Activated T-cell treated with anti-CD3 and anti-CD28 coated beads, Interleukin-2, amount 50 U/mL, for 24 hours (primary cell): ENCODE measurements at regions not wholly inside any gene's neighbourhood (a gene's known extent, or its start where the extent isn't known, plus 50 kb on each side); places are given as distances from the start of the nearest gene placed in this dataset.

Source experiments
- DNase-seq: peaks from one replicate; pipeline ENCODE4 v3.0.0-alpha.2; 2020
- H3K27ac Mint-ChIP-seq: 2 replicates; pipeline ENCODE4 v1.8.0; 2020; ENCODE audit warnings: mild to moderate bottlenecking, mixed read lengths
- H3K27me3 Mint-ChIP-seq: 2 replicates; pipeline ENCODE4 v1.8.0; 2020; ENCODE audit warnings: mixed read lengths
- H3K36me3 Mint-ChIP-seq: 2 replicates; pipeline ENCODE4 v1.8.0; 2020; ENCODE audit warnings: low read depth, mixed read lengths
- H3K4me1 Mint-ChIP-seq: 2 replicates; pipeline ENCODE4 v1.8.0; 2020; ENCODE audit warnings: low read depth, mixed read lengths
- H3K4me3 Mint-ChIP-seq: 2 replicates; pipeline ENCODE4 v1.8.0; 2020; ENCODE audit warnings: mild to moderate bottlenecking, moderate library complexity, mixed read lengths
- H3K9me3 Mint-ChIP-seq: 2 replicates; pipeline ENCODE4 v1.8.0; 2020; ENCODE audit warnings: mixed read lengths

DNA sequence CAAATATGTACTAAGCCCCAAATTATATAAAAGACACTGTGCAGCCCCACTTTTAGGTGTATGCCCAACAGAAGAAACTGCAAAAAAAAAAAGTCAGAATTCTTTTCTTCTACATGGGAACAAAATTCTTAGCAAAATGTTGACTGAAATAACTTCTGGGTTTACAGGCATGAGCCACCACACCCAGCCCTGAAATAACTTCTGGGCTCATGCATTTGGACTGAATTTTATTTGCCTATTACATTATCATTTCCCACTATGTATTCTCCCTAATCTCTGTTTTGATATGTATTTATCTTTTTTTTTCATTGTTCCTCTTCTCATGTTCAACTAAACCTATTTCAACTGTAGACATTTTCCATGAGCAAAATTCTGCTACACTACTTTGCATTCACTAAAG lies 169.2 kb downstream of the GRIN2B start:
- DNase-seq = no peak
- Mint-ChIP-seq H3K27me3 (peaks cover 3% of the 10 kb centered on the region), H3K27ac (no peak overlapping the region), H3K9me3 (no peaks in the 10 kb centered on the region), H3K4me3 (no peak overlapping the region), H3K36me3 (no peaks in the 10 kb centered on the region), H3K4me1 (no peaks in the 10 kb centered on the region)

DNA sequence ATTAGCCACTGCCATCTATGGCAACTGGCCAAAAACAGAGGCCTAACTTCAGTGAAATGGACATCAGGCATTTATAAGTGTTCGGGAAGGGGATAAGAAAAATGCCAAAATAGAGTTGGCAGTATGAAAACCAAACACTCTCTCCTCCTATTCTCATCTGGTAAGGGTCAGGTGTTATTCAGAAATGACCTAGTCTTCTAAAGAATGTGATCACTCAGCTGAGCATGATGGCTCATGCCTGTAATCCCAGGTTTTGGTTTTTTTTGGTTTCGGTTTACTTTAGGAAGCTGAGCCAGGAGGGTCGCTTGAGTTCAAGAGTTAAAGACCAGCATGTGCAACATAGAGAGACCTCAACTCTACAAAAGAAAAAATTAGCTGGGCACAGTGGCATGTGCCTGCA lies 170.3 kb downstream of the GRIN2B start:
- no peaks in the 10 kb centered on the region for H3K9me3 Mint-ChIP-seq
- DNase-seq = no peak
- H3K27me3 Mint-ChIP-seq = peaks cover 4% of the 10 kb centered on the region
- no peak overlapping the region for H3K4me3 Mint-ChIP-seq
- no peaks in the 10 kb centered on the region for H3K36me3 Mint-ChIP-seq
- H3K4me1 Mint-ChIP-seq = no peaks in the 10 kb centered on the region
- H3K27ac Mint-ChIP-seq = no peak overlapping the region

DNA sequence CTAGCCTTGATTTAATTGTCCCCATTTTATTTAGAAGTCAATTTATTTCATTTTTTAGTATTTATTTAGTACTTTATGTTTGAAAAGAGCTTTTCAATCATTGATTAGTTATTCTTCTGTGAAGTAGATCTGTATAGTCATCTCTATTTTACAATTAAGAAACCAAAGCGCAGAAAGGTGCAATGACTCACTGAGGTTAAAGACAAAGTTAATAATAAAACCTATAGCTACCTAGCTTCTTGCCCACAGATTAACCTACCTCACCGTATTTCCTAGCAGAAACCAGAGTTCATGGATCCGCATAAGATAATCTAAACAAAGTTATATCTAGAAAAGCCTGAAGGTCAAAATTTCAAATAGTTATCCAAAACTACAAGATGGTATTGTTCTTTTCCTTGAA lies 176.4 kb downstream of the GRIN2B start:
- H3K36me3 Mint-ChIP-seq = no peaks in the 10 kb centered on the region
- no peak overlapping the region for H3K27ac Mint-ChIP-seq
- H3K4me1 Mint-ChIP-seq = no peaks in the 10 kb centered on the region
- no peak for DNase-seq
- no peak overlapping the region for H3K4me3 Mint-ChIP-seq
- H3K9me3 Mint-ChIP-seq = no peaks in the 10 kb centered on the region
- H3K27me3 Mint-ChIP-seq = peaks cover 4% of the 10 kb centered on the region

DNA sequence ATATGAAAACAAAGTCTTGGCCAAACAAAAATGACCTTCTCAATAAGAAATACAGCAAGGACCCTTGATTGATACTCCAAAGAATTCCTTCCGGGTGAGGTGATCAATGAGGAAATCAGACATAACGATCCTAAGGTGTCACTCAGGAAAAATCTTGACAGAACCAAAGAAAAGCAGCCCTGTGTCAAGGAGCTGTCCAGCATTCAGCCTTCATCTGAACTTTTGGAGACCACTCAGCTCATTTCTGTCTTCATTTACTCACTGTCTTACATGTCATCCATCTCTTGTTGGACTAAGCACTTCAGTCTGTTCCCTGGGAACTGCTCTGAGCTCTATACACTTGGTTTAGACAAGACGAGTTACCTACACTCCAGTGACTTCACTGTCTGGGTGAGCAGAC lies 179.9 kb downstream of the GRIN2B start:
- no peak for DNase-seq
- no peak overlapping the region for H3K27ac Mint-ChIP-seq
- H3K4me3 Mint-ChIP-seq = no peak overlapping the region
- H3K9me3 Mint-ChIP-seq = no peaks in the 10 kb centered on the region
- no peaks in the 10 kb centered on the region for H3K4me1 Mint-ChIP-seq
- H3K27me3 Mint-ChIP-seq = no peaks in the 10 kb centered on the region
- no peaks in the 10 kb centered on the region for H3K36me3 Mint-ChIP-seq

DNA sequence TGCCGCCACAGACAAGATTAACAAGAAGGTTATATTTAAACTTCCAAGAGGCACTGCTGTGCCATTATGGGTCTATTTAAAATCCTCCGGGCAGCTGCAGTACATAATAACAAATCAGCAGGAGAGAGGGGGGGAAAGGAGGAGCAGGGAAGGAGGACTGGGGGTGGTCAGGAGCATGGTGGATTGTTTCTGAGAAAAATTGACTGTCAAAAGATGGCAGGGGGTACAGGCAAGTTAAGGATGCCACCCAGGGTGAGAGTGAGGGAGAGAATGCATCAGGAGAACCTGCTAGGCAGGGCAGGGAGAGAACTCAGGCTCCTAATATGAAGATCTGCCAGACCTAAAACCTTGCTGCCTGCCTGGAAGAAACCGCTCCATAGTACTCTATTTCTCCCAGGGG lies 181.8 kb downstream of the GRIN2B start:
- Mint-ChIP-seq H3K4me1 (no peaks in the 10 kb centered on the region), H3K27ac (no peak overlapping the region), H3K36me3 (no peaks in the 10 kb centered on the region), H3K27me3 (no peaks in the 10 kb centered on the region), H3K4me3 (no peak overlapping the region), H3K9me3 (peaks cover 5% of the 10 kb centered on the region)
- DNase-seq = no peak

DNA sequence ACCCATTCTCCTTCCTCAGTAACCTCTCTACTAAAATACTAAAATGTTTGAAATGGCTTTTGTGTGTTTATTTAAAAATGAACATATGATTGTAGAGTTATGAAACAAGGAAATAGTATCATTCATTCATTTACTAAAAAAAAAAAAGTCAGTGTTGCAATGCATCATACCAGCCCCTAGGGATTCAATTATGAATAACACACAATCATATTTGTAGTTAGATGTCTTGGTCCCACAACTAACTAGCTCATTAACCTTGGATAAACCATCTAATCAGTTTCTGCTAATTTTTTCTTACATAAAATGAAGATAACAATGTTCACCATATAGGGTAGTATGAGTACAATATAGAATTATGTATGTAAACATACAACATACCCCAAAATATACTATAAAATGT lies 183.2 kb downstream of the GRIN2B start:
- Mint-ChIP-seq H3K27ac (no peak overlapping the region), H3K9me3 (peaks cover 5% of the 10 kb centered on the region), H3K4me1 (no peaks in the 10 kb centered on the region), H3K36me3 (no peaks in the 10 kb centered on the region), H3K4me3 (no peak overlapping the region), H3K27me3 (no peaks in the 10 kb centered on the region)
- no peak for DNase-seq

DNA sequence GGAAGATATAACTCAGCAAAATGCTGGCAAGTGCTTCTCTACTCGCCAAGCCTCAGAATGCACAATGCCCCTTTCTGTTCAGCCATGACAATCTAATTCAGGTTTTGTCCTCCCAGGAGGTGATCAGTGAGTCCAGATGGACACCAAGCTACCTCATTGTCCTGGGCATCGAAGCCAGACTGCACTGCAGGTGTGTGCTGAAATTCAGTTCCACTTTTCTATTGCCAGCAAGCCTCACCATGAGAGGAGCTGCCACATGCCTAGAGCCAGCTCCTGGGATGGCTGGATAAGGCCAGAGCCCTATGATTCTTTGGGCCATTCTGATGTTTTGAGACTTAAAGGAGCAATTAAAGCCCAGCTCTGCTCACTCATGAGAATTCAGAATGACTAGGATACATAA lies 186.7 kb downstream of the GRIN2B start:
- H3K9me3 Mint-ChIP-seq = peaks cover 5% of the 10 kb centered on the region
- no peaks in the 10 kb centered on the region for H3K36me3 Mint-ChIP-seq

DNA sequence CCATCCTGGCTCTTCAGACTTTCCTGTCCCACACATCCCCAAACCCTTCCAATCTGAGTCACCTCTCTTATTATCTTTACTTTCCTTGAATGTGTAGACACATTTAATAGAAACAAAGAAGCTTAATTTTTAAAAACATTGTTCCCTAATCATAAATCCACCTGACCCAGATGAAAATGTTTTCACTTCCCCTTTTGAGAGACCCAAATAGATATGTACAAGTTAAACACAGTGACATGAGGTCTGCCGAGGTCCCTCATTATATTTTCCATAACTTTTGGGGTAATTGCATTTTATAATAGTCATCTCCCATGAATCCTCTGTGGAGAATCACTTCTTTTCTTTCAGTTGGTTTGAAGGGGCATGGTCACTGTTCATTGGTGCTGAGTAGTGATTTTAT lies 191.1 kb downstream of the GRIN2B start:
- peaks cover 4% of the 10 kb centered on the region for H3K9me3 Mint-ChIP-seq

More for the DNA sequence above, 186.7 kb downstream of the GRIN2B start:
- H3K27me3 Mint-ChIP-seq = peaks cover 3% of the 10 kb centered on the region
- H3K27ac Mint-ChIP-seq = no peak overlapping the region
- DNase-seq = no peak
- H3K4me3 Mint-ChIP-seq = no peak overlapping the region
- H3K4me1 Mint-ChIP-seq = no peaks in the 10 kb centered on the region

DNA sequence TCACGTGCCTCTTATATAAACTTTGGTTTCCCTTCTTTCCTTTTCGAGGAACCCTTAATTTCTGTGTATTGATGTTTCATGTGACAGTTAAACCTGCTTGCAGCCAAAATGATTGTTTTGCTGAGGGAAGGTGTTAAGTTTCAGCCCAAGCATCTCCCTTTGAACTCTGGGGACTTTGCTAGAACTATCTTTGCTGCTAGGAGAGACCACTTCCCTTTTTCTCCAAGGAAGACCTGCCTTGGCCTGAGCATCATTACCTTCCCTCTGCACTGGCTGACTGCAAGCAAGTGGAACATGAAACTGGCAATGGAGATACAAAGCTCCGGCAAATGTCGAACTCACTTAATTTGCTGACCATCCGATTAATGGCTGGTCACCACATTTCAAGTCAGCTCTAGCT lies 192.8 kb downstream of the GRIN2B start:
- no peak overlapping the region for H3K27ac Mint-ChIP-seq
- peaks cover 3% of the 10 kb centered on the region for H3K27me3 Mint-ChIP-seq
- H3K9me3 Mint-ChIP-seq = no peaks in the 10 kb centered on the region
- no peak for DNase-seq
- H3K36me3 Mint-ChIP-seq = no peaks in the 10 kb centered on the region
- H3K4me1 Mint-ChIP-seq = no peaks in the 10 kb centered on the region
- no peak overlapping the region for H3K4me3 Mint-ChIP-seq

More for the DNA sequence above, 191.1 kb downstream of the GRIN2B start:
- H3K27me3 Mint-ChIP-seq = peaks cover 3% of the 10 kb centered on the region
- H3K4me3 Mint-ChIP-seq = no peak overlapping the region
- no peak for DNase-seq
- H3K4me1 Mint-ChIP-seq = no peaks in the 10 kb centered on the region
- no peak overlapping the region for H3K27ac Mint-ChIP-seq
- no peaks in the 10 kb centered on the region for H3K36me3 Mint-ChIP-seq

DNA sequence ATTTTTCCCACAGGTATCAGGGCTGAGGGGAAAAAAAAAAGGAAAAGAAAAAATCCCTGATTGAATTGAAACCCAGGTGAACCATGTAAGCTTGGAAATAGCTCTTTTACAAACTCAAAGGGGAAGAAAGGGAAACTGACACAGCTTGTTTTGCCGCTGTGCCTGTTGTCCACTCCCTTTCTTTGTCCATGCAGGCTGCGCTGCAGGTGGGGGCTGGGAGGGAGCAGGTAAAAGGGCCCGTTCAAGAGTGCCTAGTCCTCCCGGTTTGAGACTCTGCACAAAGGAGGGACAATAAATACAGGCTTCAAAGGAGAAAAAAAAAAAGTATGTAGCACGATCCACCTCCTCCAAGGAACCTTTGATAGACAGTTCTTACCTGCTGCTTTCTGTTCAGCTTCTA lies 194.8 kb downstream of the GRIN2B start:
- H3K9me3 Mint-ChIP-seq = no peaks in the 10 kb centered on the region
- no peaks in the 10 kb centered on the region for H3K4me1 Mint-ChIP-seq
- H3K27ac Mint-ChIP-seq = no peak overlapping the region
- no peaks in the 10 kb centered on the region for H3K36me3 Mint-ChIP-seq
- H3K4me3 Mint-ChIP-seq = no peak overlapping the region
- no peak for DNase-seq
- H3K27me3 Mint-ChIP-seq = peaks cover 3% of the 10 kb centered on the region

DNA sequence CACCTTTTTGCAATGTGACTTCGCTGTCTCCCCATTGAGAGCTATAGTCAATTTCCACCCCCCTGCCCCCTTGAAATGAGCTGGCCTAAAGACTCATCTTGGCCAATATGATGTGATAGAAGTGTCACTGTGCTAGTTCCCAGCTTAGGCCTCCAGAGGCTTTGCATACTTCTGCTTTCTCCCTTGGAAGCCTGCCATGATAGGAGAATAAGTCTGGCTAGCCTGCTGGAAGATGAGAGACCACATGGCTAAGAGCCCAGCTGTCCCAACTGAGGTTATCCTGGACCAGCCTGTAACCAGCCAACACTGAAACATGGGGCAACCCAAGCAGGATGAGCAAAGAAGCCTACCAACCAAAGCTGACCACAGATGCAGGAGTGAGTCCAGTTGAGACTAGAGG lies 196.9 kb downstream of the GRIN2B start:
- no peak for DNase-seq
- Mint-ChIP-seq H3K27me3 (peaks cover 2% of the 10 kb centered on the region), H3K27ac (no peak overlapping the region), H3K36me3 (no peaks in the 10 kb centered on the region), H3K4me3 (no peak overlapping the region), H3K4me1 (no peaks in the 10 kb centered on the region), H3K9me3 (no peaks in the 10 kb centered on the region)

DNA sequence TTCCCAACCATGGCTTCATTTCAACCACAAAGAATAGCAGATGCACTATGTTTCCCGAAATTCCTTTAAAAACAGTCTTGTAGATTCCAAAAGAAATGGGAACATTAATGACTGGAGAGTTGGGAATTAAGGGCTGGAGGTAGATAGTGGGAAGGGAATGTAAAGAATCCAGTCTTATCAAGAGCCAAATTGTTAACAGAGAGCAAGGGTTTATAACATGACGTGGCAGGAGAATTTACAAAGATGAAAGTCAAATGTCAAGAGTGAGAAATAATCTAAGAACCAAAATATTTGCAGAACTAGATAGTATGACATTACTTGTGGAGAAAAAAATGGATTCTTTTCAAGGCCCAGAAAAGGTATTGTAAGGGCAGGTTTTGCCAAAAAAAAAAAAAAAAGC lies 200.9 kb downstream of the GRIN2B start:
- Mint-ChIP-seq H3K27me3 (peaks cover 2% of the 10 kb centered on the region), H3K4me1 (no peaks in the 10 kb centered on the region), H3K9me3 (no peaks in the 10 kb centered on the region), H3K27ac (no peak overlapping the region), H3K36me3 (no peaks in the 10 kb centered on the region), H3K4me3 (no peak overlapping the region)
- DNase-seq = no peak

DNA sequence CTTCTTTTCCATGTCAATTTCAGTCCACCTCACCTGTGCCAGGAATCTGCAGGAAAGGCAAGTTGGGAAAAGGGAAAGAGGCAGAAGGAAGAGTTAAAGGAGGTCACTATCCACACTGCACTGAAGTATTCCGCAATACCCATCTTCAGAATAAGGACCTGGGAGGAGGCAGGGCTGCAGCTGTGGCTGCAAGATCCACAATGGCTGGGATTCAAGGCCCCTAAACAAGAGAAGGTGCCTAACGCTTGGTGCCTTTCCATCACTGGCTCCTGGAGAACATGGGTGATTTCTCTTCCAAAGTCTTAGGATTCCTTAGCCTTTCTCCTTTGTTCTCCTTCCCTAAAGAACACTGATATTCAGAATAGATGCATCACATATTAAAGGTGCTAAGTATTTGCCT lies 204.0 kb downstream of the GRIN2B start:
- Mint-ChIP-seq H3K27ac (no peak overlapping the region), H3K4me1 (no peaks in the 10 kb centered on the region), H3K9me3 (no peaks in the 10 kb centered on the region), H3K4me3 (no peak overlapping the region), H3K27me3 (peaks cover 2% of the 10 kb centered on the region), H3K36me3 (no peaks in the 10 kb centered on the region)
- DNase-seq = no peak

DNA sequence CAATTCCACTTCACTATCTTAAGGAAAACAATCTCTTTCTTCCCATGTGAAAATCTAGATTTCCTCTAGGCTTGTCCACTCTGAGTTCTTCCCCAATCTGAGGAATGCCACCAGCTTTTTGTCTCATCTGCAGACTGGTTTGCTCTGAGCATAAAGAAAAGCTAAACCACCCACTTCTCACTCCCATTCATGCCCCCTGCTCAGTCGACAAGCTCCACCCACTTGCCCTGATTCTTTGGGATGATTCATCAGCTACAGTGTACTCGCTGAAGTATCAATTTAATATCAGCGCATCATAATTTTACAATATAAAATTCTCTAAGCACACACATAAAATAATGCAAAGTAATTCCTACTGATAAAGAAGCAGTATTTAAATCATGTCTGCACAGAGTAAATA lies 209.1 kb downstream of the GRIN2B start:
- H3K27ac Mint-ChIP-seq = no peak overlapping the region
- no peaks in the 10 kb centered on the region for H3K4me1 Mint-ChIP-seq
- H3K9me3 Mint-ChIP-seq = no peaks in the 10 kb centered on the region
- no peak overlapping the region for H3K4me3 Mint-ChIP-seq
- no peaks in the 10 kb centered on the region for H3K36me3 Mint-ChIP-seq
- no peak for DNase-seq
- peaks cover 2% of the 10 kb centered on the region for H3K27me3 Mint-ChIP-seq

DNA sequence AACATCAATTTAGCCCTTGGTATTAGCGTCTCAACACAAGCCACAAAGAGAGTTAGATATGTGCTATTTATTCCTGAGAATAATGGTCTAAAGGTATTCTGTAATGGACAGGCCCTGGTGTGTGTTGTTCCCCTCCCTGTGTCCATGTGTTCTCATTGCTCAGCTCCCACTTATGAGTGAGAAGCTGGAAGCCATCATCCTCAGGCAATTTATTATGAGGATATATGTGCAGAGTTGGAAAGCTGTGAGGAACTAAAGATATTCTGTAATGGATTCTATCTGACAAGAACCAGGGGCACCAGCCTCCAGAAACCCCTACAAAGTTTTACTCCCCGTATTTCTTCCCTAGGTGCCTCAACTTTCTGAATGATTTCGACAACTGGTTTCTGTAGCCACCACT lies 210.8 kb downstream of the GRIN2B start:
- H3K4me1 Mint-ChIP-seq = no peaks in the 10 kb centered on the region
- no peak overlapping the region for H3K27ac Mint-ChIP-seq
- H3K4me3 Mint-ChIP-seq = no peak overlapping the region
- DNase-seq = no peak
- no peaks in the 10 kb centered on the region for H3K9me3 Mint-ChIP-seq
- H3K36me3 Mint-ChIP-seq = no peaks in the 10 kb centered on the region
- peaks cover 2% of the 10 kb centered on the region for H3K27me3 Mint-ChIP-seq

DNA sequence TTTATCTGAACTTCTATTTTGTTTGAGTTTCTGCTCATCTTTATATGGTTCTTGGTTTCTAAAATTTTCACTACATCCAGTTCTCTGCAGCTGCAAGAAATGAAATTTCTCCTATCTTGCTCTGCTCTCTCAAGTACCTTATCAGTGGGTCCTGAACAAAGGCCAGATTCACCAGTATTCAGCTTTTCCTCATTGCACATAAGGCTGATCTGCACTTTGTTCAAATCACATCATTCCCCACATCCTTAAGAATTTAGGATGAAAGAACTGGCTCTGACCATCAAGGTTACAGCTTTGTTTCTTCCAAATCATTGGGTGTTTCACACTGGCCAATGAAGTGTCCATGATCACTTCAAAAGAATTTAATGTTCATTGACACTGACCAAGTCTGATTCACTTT lies 211.4 kb downstream of the GRIN2B start:
- H3K27me3 Mint-ChIP-seq = peaks cover 2% of the 10 kb centered on the region
- no peak for DNase-seq
- H3K4me3 Mint-ChIP-seq = no peak overlapping the region
- no peak overlapping the region for H3K27ac Mint-ChIP-seq
- no peaks in the 10 kb centered on the region for H3K9me3 Mint-ChIP-seq
- no peaks in the 10 kb centered on the region for H3K36me3 Mint-ChIP-seq
- no peaks in the 10 kb centered on the region for H3K4me1 Mint-ChIP-seq
